A549 (cell line): ENCODE measurements at regions not wholly inside any gene's neighbourhood (a gene's known extent, or its start where the extent isn't known, plus 50 kb on each side); places are given as distances from the start of the nearest gene placed in this dataset.

Experiments used
- ATAC-seq, 2 experiments: fragments of 200-7000 bp in 1 of 2; fragments of >200 bp in 1 of 2; cut with Nextera tagmentation in 1 of 2; cut with Tn5 transposase in 1 of 2; 3 replicates each; pipeline versions ENCODE4 v1.8.0 to v1.9.1; 2018 to 2020; ENCODE audit warnings: mild to moderate bottlenecking in 1 of 2, moderate library complexity in 1 of 2
- CTCF ChIA-PET: fragments of 300-600 bp; sonication (Branson Sonifier 250); formaldehyde crosslinking; extraction: SDS; loops from one replicate; lab custom pipeline; 2021; ENCODE audit warnings: antibody characterized with exemption, inconsistent platforms; lab: Yijun Ruan, JAX
- POLR2A ChIA-PET: fragments of 350-600 bp; formaldehyde crosslinking; extraction: SDS; loops from one replicate; lab custom pipeline; 2021; ENCODE audit warnings: antibody characterized with exemption, inconsistent platforms; lab: Yijun Ruan, JAX
- DNase-seq, 2 experiments: peaks; one replicate each; pipeline versions ENCODE4 v3.0.0 to v3.0.0-alpha.2; 2011 to 2016; ENCODE audit warnings: low read depth in 1 of 2, low spot score in 1 of 2
- FAIRE-seq: peaks from 2 replicates; lab custom pipeline; 2011; peaks lifted over from hg19 to GRCh38; lab: Jason Lieb, UNC
- H3K27ac ChIP-seq, 2 experiments: fragments of >200 bp; sonication (Bioruptor Twin); formaldehyde crosslinking; 3 replicates each; pipeline ENCODE4 v1.5.1; 2016 to 2017
- H3K4me1 ChIP-seq: fragments of >200 bp; sonication (Bioruptor Twin); formaldehyde crosslinking; 3 replicates; pipeline ENCODE4 v1.6.1; 2016
- H3K4me2 ChIP-seq: fragments of >200 bp; sonication (Bioruptor Twin); formaldehyde crosslinking; 3 replicates; pipeline ENCODE4 v1.6.1; 2016
- H3K4me3 ChIP-seq: fragments of >200 bp; sonication (Bioruptor Twin); formaldehyde crosslinking; 3 replicates; pipeline ENCODE4 v1.5.1; 2016
- H3K9me3 ChIP-seq: fragments of >200 bp; sonication (Bioruptor Twin); formaldehyde crosslinking; 3 replicates; pipeline ENCODE4 v1.6.1; 2016
- BHLHE40 ChIP-seq: IDR thresholded peaks from 2 replicates; pipeline ENCODE4 v1.6.1; 2012; ENCODE audit warnings: low read depth, low read length, inconsistent platforms
- CBX2 ChIP-seq: fragments of 200-600 bp; sonication (generic); IDR thresholded peaks from 2 replicates; pipeline ENCODE4 v1.6.1; 2016; ENCODE audit warnings: low read depth, mild to moderate bottlenecking, borderline replicate concordance
- EHF ChIP-seq: fragments of 250-450 bp; sonication (Bioruptor Pico); IDR thresholded peaks from 2 replicates; pipeline ENCODE4 v1.5.0; 2020; ENCODE audit warnings: mild to moderate bottlenecking
- ESRRA ChIP-seq: fragments of 150-350 bp; IDR thresholded peaks from 2 replicates; pipeline ENCODE4 v1.6.1; 2014; ENCODE audit warnings: mild to moderate bottlenecking, low read length, borderline replicate concordance
- FOSL2 ChIP-seq, 2 experiments: fragments of 450-650 bp in 1 of 2; fragments of >200 bp in 1 of 2; sonication (Bioruptor Twin) in 1 of 2; formaldehyde crosslinking; IDR thresholded peaks; 2 replicates each; pipeline versions ENCODE4 v1.5.0 to v1.6.1; 2016 to 2020; ENCODE audit warnings: mild to moderate bottlenecking in 1 of 2, moderate library complexity in 1 of 2
- HDAC2 ChIP-seq: fragments of 200-600 bp; sonication (generic); IDR thresholded peaks from 2 replicates; pipeline ENCODE4 v1.6.1; 2016
- HEYL ChIP-seq: fragments of 250-450 bp; sonication (Bioruptor Pico); IDR thresholded peaks from 2 replicates; pipeline ENCODE4 v1.8.0; 2021; ENCODE audit warnings: mild to moderate bottlenecking, moderate library complexity
- HOXB13 ChIP-seq: fragments of 250-450 bp; sonication (Bioruptor Pico); IDR thresholded peaks from 2 replicates; pipeline ENCODE4 v1.5.0; 2020; ENCODE audit warnings: low read depth, mild to moderate bottlenecking, moderate library complexity
- HOXB5 ChIP-seq: fragments of 250-450 bp; sonication (Bioruptor Pico); IDR thresholded peaks from 2 replicates; pipeline ENCODE4 v1.5.0; 2020; ENCODE audit warnings: mild to moderate bottlenecking, moderate library complexity
- KDM1A ChIP-seq: fragments of 200-600 bp; sonication (generic); IDR thresholded peaks from 2 replicates; pipeline ENCODE4 v1.6.1; 2016; ENCODE audit warnings: low read depth, mild to moderate bottlenecking
- MAX ChIP-seq: IDR thresholded peaks from 2 replicates; pipeline ENCODE4 v1.6.1; 2012
- NR3C1 ChIP-seq: fragments of >200 bp; sonication (Bioruptor Twin); formaldehyde crosslinking; IDR thresholded peaks from 3 replicates; pipeline ENCODE4 v1.6.1; 2017
- RARB ChIP-seq: fragments of 250-450 bp; sonication (Bioruptor Pico); IDR thresholded peaks from 2 replicates; pipeline ENCODE4 v1.8.0; 2021; ENCODE audit warnings: mild to moderate bottlenecking, moderate library complexity
- RCOR1 ChIP-seq: fragments of 150-350 bp; IDR thresholded peaks from 2 replicates; pipeline ENCODE4 v1.6.1; 2014; ENCODE audit warnings: antibody characterized with exemption, low read length, low read depth
- RNF2 ChIP-seq: fragments of 200-600 bp; sonication (generic); IDR thresholded peaks from 2 replicates; pipeline ENCODE4 v1.6.1; 2016; ENCODE audit warnings: low read depth, mild to moderate bottlenecking, antibody characterized with exemption, moderate library complexity, borderline replicate concordance
- ZNF302 ChIP-seq: fragments of 250-450 bp; sonication (Bioruptor Pico); IDR thresholded peaks from 2 replicates; pipeline ENCODE4 v1.9.0; 2021; ENCODE audit warnings: inconsistent platforms, mild to moderate bottlenecking, moderate library complexity
- ZSCAN20 ChIP-seq: fragments of 250-450 bp; sonication (Bioruptor Pico); IDR thresholded peaks from 2 replicates; pipeline ENCODE4 v1.8.0; 2022; ENCODE audit warnings: mild to moderate bottlenecking, moderate library complexity
- WGBS: methylation state at CpG from one replicate; pipeline ENCODE4 v1.1.6; 2017; ENCODE audit errors: missing lambda C conversion rate; 5-methylcytosine and 5-hydroxymethylcytosine counted together
- TF ChIP-seq, protein P1 (sequence below): IDR thresholded peaks from 2 replicates; pipeline ENCODE4 v1.6.1; 2012
- TF ChIP-seq, protein P2 (sequence below): fragments of 150-350 bp; IDR thresholded peaks from 2 replicates; pipeline ENCODE4 v1.6.1; 2014; ENCODE audit warnings: low read depth, mild to moderate bottlenecking, low read length
- TF ChIP-seq, protein P3 (sequence below): fragments of >200 bp; sonication (Bioruptor Twin); formaldehyde crosslinking; IDR thresholded peaks from 3 replicates; pipeline ENCODE4 v1.6.1; 2016
- TF ChIP-seq, protein P4 (sequence below): fragments of 250-450 bp; sonication (Bioruptor Pico); IDR thresholded peaks from 2 replicates; pipeline ENCODE4 v1.5.0; 2021; ENCODE audit warnings: mild to moderate bottlenecking, moderate library complexity, borderline replicate concordance

- 51% methylated on average over 5 of the region's 5 CpGs for WGBS
- ChIA-PET CTCF (interaction anchor here (1.3 kb wide), 1 partner anchor 134 kb away, joined by 3 read pairs; no protein-coding TSS in a partner anchor), POLR2A (no interaction called here)
- DNase-seq = peak in 1 of 2 experiments; percentile 17
- H3K9me3 ChIP-seq = no peaks in the 10 kb centered on the region
- H3K4me1 ChIP-seq = peaks cover 36% of the 10 kb centered on the region
- H3K4me3 ChIP-seq = no peak overlapping the region
- peak overlapping the region; percentile 61 to 77; a peak in 5 of 6 replicates for H3K27ac ChIP-seq
- TF ChIP-seq ESRRA (no peak), ZNF302 (no peak), KDM1A (no peak), MAX (no peak), RNF2 (no peak), NR3C1 (no peak), HOXB13 (CRISPR knock-in tag) (no peak), HDAC2 (no peak), ZSCAN20 (CRISPR knock-in tag) (no peak), EHF (CRISPR knock-in tag) (no peak), RCOR1 (no peak), HEYL (CRISPR knock-in tag) (no peak), BHLHE40 (no peak), HOXB5 (CRISPR knock-in tag) (no peak), RARB (CRISPR knock-in tag) (no peak)
- TF ChIP-seq, protein P1, sequence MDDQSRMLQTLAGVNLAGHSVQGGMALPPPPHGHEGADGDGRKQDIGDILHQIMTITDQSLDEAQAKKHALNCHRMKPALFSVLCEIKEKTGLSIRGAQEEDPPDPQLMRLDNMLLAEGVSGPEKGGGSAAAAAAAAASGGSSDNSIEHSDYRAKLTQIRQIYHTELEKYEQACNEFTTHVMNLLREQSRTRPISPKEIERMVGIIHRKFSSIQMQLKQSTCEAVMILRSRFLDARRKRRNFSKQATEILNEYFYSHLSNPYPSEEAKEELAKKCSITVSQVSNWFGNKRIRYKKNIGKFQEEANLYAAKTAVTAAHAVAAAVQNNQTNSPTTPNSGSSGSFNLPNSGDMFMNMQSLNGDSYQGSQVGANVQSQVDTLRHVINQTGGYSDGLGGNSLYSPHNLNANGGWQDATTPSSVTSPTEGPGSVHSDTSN = no peak
- TF ChIP-seq, protein P2, sequence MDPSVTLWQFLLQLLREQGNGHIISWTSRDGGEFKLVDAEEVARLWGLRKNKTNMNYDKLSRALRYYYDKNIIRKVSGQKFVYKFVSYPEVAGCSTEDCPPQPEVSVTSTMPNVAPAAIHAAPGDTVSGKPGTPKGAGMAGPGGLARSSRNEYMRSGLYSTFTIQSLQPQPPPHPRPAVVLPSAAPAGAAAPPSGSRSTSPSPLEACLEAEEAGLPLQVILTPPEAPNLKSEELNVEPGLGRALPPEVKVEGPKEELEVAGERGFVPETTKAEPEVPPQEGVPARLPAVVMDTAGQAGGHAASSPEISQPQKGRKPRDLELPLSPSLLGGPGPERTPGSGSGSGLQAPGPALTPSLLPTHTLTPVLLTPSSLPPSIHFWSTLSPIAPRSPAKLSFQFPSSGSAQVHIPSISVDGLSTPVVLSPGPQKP = no peak
- TF ChIP-seq, protein P3, sequence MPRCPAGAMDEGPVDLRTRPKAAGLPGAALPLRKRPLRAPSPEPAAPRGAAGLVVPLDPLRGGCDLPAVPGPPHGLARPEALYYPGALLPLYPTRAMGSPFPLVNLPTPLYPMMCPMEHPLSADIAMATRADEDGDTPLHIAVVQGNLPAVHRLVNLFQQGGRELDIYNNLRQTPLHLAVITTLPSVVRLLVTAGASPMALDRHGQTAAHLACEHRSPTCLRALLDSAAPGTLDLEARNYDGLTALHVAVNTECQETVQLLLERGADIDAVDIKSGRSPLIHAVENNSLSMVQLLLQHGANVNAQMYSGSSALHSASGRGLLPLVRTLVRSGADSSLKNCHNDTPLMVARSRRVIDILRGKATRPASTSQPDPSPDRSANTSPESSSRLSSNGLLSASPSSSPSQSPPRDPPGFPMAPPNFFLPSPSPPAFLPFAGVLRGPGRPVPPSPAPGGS = no peak
- TF ChIP-seq, protein P4, sequence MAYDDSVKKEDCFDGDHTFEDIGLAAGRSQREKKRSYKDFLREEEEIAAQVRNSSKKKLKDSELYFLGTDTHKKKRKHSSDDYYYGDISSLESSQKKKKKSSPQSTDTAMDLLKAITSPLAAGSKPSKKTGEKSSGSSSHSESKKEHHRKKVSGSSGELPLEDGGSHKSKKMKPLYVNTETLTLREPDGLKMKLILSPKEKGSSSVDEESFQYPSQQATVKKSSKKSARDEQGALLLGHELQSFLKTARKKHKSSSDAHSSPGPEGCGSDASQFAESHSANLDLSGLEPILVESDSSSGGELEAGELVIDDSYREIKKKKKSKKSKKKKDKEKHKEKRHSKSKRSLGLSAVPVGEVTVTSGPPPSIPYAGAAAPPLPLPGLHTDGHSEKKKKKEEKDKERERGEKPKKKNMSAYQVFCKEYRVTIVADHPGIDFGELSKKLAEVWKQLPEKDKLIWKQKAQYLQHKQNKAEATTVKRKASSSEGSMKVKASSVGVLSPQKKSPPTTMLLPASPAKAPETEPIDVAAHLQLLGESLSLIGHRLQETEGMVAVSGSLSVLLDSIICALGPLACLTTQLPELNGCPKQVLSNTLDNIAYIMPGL = no peak
- peak overlapping the region; percentile 20 for H3K4me2 ChIP-seq
- FAIRE-seq = no peak
- peak; percentile 58 to 64; a peak in 3 of 6 replicates for ATAC-seq
Measured at GRCh38 chr2:150619607-150620330, 132.3 kb upstream of the RND3 start.

GRCh38 chr2:150618245-150618895 lies 130.9 kb upstream of the RND3 start:
- CTCF ChIA-PET = interaction anchor here (1.8 to 2.8 kb wide), 2 partner anchors 16 to 18 kb away, joined by 7 read pairs; no protein-coding TSS in a partner anchor
- no peak for TF ChIP-seq CBX2
- TF ChIP-seq, protein P3 = no peak
- TF ChIP-seq FOSL2 (IDR thresholded peaks at IDR 0.05) = no peak
- TF ChIP-seq FOSL2 (CRISPR knock-in tag; IDR thresholded peaks at IDR 0.05) = peak; percentile 9; the same call in 1 of the 2 replicates
- Histone ChIP-seq H3K4me1 (peaks cover 36% of the 10 kb centered on the region), H3K27ac (peak overlapping the region; percentile 50 to 61; a peak in 3 of 6 replicates), H3K4me2 (no peak overlapping the region), H3K9me3 (no peaks in the 10 kb centered on the region), H3K4me3 (no peak overlapping the region)
- DNase-seq = no peak
- no peak for FAIRE-seq
- WGBS = 73% methylated on average over 7 of the region's 7 CpGs
- no peak for ATAC-seq
- POLR2A ChIA-PET = no interaction called here
